ENCODE measurements at regions not wholly inside any gene's neighbourhood (a gene's known extent, or its start where the extent isn't known, plus 50 kb on each side); places are given as distances from the start of the nearest gene placed in this dataset.
"Not testable (repeated sequence)": the region's sequence is repeated elsewhere in the genome, so short reads cannot be mapped to it uniquely, and the experiment has no call there.

GRCh38 chr5:99437986-99438385 is 509.2 kb upstream of the CHD1 start (continued):
- TF ChIP-seq CTCF (IDR thresholded peaks at IDR 0.05; ENCODE audit: control extremely low read depth in 1 of 3, insufficient read depth in 1 of 3, low read depth in 1 of 3, low read length in 3 of 3) (no peak), CREB1 (IDR thresholded peaks at IDR 0.05) (no peak), MAFK (IDR thresholded peaks at IDR 0.05; ENCODE audit: low read depth, low read length) (no peak)

- H3K9ac ChIP-seq (replicated peaks in 1 of 4; ENCODE audit: extremely low read depth in 1 of 4, low read depth in 3 of 4, low read length in 3 of 4); H3K4me1 ChIP-seq (replicated peaks in 1 of 4; ENCODE audit: control insufficient read depth in 3 of 4, insufficient read depth in 4 of 4, low read length in 3 of 4); DNase-seq (ENCODE audit: low read depth in 1 of 2, low spot score in 2 of 2); H2BK120ac ChIP-seq (replicated peaks; ENCODE audit: low read depth, low read length); H3K36me3 ChIP-seq (ENCODE audit: control insufficient read depth in 2 of 4, insufficient read depth in 4 of 4, low read length in 3 of 4); H3K23ac ChIP-seq (ENCODE audit: insufficient read length); H3K14ac ChIP-seq (ENCODE audit: insufficient read length); H4K8ac ChIP-seq (ENCODE audit: extremely low read depth, insufficient read depth, low read length); H4K91ac ChIP-seq (replicated peaks; ENCODE audit: insufficient read length, low read length); CTCF ChIA-PET (ENCODE audit: partially characterized antibody); H2BK15ac ChIP-seq (ENCODE audit: low read length); H3K9me3 ChIP-seq (ENCODE audit: insufficient read depth in 2 of 2, low read depth in 1 of 2, low read length in 1 of 2); H4K20me1 ChIP-seq (replicated peaks in 1 of 2; ENCODE audit: control insufficient read depth in 1 of 2, insufficient read depth in 2 of 2, low read length in 2 of 2); H3K27ac ChIP-seq (ENCODE audit: low read depth, low read length); H3K27me3 ChIP-seq (replicated peaks in 1 of 4; ENCODE audit: control insufficient read depth in 3 of 4, extremely low read depth in 1 of 4, insufficient read depth in 3 of 4, low read length in 3 of 4); H2AFZ ChIP-seq (ENCODE audit: low read length); POLR2A ChIA-PET (ENCODE audit: partially characterized antibody); H3K18ac ChIP-seq (ENCODE audit: extremely low read depth, low read length); H3K4me2 ChIP-seq (ENCODE audit: insufficient read depth in 1 of 2, low read depth in 2 of 2, low read length in 2 of 2); H3K4ac ChIP-seq (replicated peaks; ENCODE audit: insufficient read length, low read depth, low read length); FAIRE-seq; H3K4me3 ChIP-seq (ENCODE audit: extremely low read depth in 1 of 4, insufficient read depth in 2 of 4, low read depth in 3 of 4, low read length in 4 of 4); H2BK20ac ChIP-seq (ENCODE audit: low read length); H3K56ac ChIP-seq (replicated peaks; ENCODE audit: insufficient read length, low read depth, low read length); H3K79me2 ChIP-seq (ENCODE audit: control insufficient read depth in 1 of 2, insufficient read depth in 2 of 2, low read length in 2 of 2); H2BK12ac ChIP-seq (ENCODE audit: low read depth, low read length); H2AK5ac ChIP-seq (ENCODE audit: low read depth, low read length); H3K79me1 ChIP-seq (ENCODE audit: low read depth, low read length); H4K5ac ChIP-seq (ENCODE audit: insufficient read length, low read depth, low read length); H3K23me2 ChIP-seq (ENCODE audit: low read depth, low read length); H2BK5ac ChIP-seq (ENCODE audit: low read depth, low read length): not testable (repeated sequence)
- WGBS, 2 experiments (ENCODE audit: extremely low coverage in 1 of 2, insufficient coverage in 1 of 2, insufficient read length in 1 of 2, insufficient replicate concordance in 2 of 2, low coverage in 1 of 2, low lambda C conversion rate in 2 of 2, missing lambda C conversion rate in 1 of 2), result no CpG with 5 or more reads among the region's 3 CpGs
Observed at GRCh38 chr5:99423396-99423795, 494.6 kb upstream of the CHD1 start.

Measured in H1 (cell line).